ENCODE measurements at regions not wholly inside any gene's neighbourhood (a gene's known extent, or its start where the extent isn't known, plus 50 kb on each side); places are given as distances from the start of the nearest gene placed in this dataset.

GRCh38 chr3:14343338-14344112 is 58.9 kb upstream of the SLC6A6 start:
- Histone ChIP-seq H3K4me1 (no peaks in the 10 kb centered on the region), H3K36me3 (no peaks in the 10 kb centered on the region), H3K4me3 (replicated peaks in 1 of 3) (no peak overlapping the region), H3K9me3 (no peaks in the 10 kb centered on the region), H3K27ac (no peak overlapping the region), H3K27me3 (no peaks in the 10 kb centered on the region)
- no peak for TF ChIP-seq POLR2A (IDR thresholded peaks at IDR 0.05)
- TF ChIP-seq, protein P1, sequence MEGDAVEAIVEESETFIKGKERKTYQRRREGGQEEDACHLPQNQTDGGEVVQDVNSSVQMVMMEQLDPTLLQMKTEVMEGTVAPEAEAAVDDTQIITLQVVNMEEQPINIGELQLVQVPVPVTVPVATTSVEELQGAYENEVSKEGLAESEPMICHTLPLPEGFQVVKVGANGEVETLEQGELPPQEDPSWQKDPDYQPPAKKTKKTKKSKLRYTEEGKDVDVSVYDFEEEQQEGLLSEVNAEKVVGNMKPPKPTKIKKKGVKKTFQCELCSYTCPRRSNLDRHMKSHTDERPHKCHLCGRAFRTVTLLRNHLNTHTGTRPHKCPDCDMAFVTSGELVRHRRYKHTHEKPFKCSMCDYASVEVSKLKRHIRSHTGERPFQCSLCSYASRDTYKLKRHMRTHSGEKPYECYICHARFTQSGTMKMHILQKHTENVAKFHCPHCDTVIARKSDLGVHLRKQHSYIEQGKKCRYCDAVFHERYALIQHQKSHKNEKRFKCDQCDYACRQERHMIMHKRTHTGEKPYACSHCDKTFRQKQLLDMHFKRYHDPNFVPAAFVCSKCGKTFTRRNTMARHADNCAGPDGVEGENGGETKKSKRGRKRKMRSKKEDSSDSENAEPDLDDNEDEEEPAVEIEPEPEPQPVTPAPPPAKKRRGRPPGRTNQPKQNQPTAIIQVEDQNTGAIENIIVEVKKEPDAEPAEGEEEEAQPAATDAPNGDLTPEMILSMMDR (IDR thresholded peaks at IDR 0.05): no peak
- intact Hi-C loops (cut with DNase I): no loop called here
- DNase-seq: no peak
- WGBS, 2 donors: 93% methylated on average over 21 of the region's 21 CpGs

DNA sequence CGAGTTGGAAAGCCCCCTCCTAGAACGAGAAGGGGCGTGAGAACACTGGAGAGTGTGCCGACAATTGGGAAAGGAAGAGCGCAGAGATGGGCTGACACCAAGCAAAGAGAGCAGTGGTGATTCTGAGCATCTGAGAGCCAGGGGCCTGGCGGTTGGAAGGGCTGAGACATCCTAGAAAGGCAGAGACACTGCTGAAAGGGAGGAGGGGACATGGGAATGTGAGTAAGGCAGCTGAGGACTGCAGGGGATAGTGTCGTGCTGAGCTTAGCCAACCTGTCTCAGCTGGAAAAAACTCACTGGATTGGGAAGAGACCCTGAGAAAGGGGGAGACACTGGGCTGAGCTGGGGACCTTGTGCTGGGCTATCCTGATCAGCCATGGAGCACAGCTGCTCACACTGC is 58.1 kb upstream of the SLC6A6 start:
- Histone ChIP-seq H3K4me3 (replicated peaks in 1 of 3) (no peak overlapping the region), H3K4me1 (no peaks in the 10 kb centered on the region), H3K27me3 (no peaks in the 10 kb centered on the region), H3K27ac (no peak overlapping the region), H3K9me3 (no peaks in the 10 kb centered on the region), H3K36me3 (no peaks in the 10 kb centered on the region)
- intact Hi-C loops (cut with DNase I): no loop called here
- 84 to 87% methylated on average over 7 of the region's 7 CpGs for WGBS, 2 donors
- no peak for TF ChIP-seq POLR2A (IDR thresholded peaks at IDR 0.05)
- DNase-seq: no peak

- Histone ChIP-seq H3K4me1 (no peaks in the 10 kb centered on the region), H3K36me3 (no peaks in the 10 kb centered on the region), H3K4me3 (replicated peaks in 1 of 3) (no peak overlapping the region), H3K27ac (no peak overlapping the region), H3K27me3 (no peaks in the 10 kb centered on the region), H3K9me3 (no peaks in the 10 kb centered on the region)
- TF ChIP-seq, protein P1 (IDR thresholded peaks at IDR 0.05): no peak
- no peak for TF ChIP-seq POLR2A (IDR thresholded peaks at IDR 0.05)
- intact Hi-C loops (cut with DNase I): no loop called here
- no peak for DNase-seq
- WGBS, 2 donors: 78 to 88% methylated on average over 4 to 7 of the region's 7 CpGs
Measured at GRCh38 chr3:14345496-14346150, 56.8 kb upstream of the SLC6A6 start.

- no peak for TF ChIP-seq POLR2A (IDR thresholded peaks at IDR 0.05)
- no peaks in the 10 kb centered on the region for H3K27me3 ChIP-seq
- H3K9me3 ChIP-seq: no peaks in the 10 kb centered on the region
- WGBS, 2 donors: 78 to 81% methylated on average over 9 of the region's 9 CpGs
- H3K4me1 ChIP-seq: no peaks in the 10 kb centered on the region
- no peak overlapping the region for H3K27ac ChIP-seq
- DNase-seq: no peak
- no peak overlapping the region for H3K4me3 ChIP-seq (replicated peaks in 1 of 3)
- H3K36me3 ChIP-seq: no peaks in the 10 kb centered on the region
- intact Hi-C loops (cut with DNase I): no loop called here
Measured at GRCh38 chr3:14346191-14346590, 56.2 kb upstream of the SLC6A6 start.

GRCh38 chr3:14346642-14347041 is 55.8 kb upstream of the SLC6A6 start:
- 86 to 93% methylated on average over 2 to 4 of the region's 4 CpGs for WGBS, 2 donors
- no peak for TF ChIP-seq POLR2A (IDR thresholded peaks at IDR 0.05)
- TF ChIP-seq, protein P1 (IDR thresholded peaks at IDR 0.05): no peak
- intact Hi-C loops (cut with DNase I): no loop called here
- Histone ChIP-seq H3K9me3 (no peaks in the 10 kb centered on the region), H3K36me3 (no peaks in the 10 kb centered on the region), H3K27me3 (no peaks in the 10 kb centered on the region), H3K4me3 (replicated peaks in 1 of 3) (no peak overlapping the region), H3K27ac (no peak overlapping the region), H3K4me1 (no peaks in the 10 kb centered on the region)
- DNase-seq: no peak

DNA sequence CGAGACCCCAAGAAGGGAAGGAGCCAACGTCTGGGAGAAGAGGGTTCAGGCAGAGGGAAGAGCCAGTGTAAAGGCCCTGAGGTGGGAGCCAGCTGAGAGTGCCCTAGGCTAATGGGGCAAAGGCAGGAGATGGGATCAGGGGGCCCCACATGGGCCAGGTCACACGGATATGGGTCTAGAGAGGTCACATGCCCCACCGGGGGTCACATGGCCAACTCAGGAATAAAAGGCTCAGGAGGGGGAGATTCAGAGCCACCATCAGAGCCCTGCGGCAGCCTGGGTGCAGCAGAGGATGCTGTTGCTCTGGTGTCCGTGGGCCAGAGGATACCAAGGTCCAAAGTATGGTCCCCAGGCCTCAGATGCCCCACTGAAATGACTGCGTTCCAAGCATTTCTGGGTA is 55.3 kb upstream of the SLC6A6 start:
- intact Hi-C loops (cut with DNase I): no loop called here
- H3K4me1 ChIP-seq: no peaks in the 10 kb centered on the region
- WGBS, 2 donors: 80 to 85% methylated on average over 6 to 7 of the region's 7 CpGs
- H3K27me3 ChIP-seq: no peaks in the 10 kb centered on the region
- no peaks in the 10 kb centered on the region for H3K9me3 ChIP-seq
- H3K36me3 ChIP-seq: no peaks in the 10 kb centered on the region
- TF ChIP-seq POLR2A (IDR thresholded peaks at IDR 0.05): no peak
- TF ChIP-seq, protein P1 (IDR thresholded peaks at IDR 0.05): no peak
- H3K4me3 ChIP-seq (replicated peaks in 1 of 3): no peak overlapping the region
- DNase-seq: no peak
- H3K27ac ChIP-seq: no peak overlapping the region

Measured in thyroid gland (tissue), 4 donors.